ENCODE measurements at regions not wholly inside any gene's neighbourhood (a gene's known extent, or its start where the extent isn't known, plus 50 kb on each side); places are given as distances from the start of the nearest gene placed in this dataset.
"Not testable (repeated sequence)": the region's sequence is repeated elsewhere in the genome, so short reads cannot be mapped to it uniquely, and the experiment has no call there.

- no peak for DNase-seq
These were observed 322.9 kb downstream of the SETD4 start for GRCh38 chr21:35737449-35737848.

DNA sequence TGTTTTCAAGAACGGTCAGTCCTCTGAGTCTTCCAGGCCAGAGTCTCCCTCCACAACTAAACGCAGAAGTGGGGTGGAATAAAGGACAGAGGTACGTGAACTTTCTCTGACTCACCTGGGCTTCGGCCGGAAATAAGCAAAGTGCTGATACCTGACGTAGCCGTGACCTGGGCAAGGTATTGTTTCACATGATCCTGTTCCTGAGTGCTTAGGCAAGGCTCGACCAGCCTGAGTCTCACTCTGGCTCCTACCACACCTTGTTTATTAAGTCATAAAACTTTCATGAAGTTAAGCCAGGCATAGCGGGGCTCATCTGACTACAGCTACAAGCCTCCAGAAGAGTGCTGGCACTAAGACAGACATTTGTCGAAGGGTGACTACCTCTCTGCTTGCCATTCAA, 327.5 kb downstream of the SETD4 start:
- DNase-seq: no peak

- DNase-seq: no peak
These were observed 330.0 kb downstream of the SETD4 start for GRCh38 chr21:35730325-35730724.

DNA sequence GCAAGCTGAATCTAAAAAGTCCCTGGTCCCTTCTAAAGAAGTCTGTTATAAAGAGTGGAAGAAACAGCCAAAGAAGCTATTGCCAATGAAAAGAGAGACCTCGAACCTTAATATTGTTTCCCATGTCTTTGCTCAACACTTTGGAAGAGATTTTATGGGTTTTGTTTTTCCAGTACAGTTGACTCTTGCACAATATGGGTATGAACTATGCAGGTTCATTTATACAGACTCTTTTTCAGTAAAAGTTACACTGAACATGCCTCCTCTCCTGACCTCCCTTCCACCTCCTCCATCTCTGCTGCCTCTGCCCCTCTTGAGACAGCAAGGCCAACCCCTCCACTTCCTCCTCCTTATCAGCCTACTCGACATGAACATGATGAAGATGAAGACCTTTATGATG, 332.5 kb downstream of the SETD4 start:
- no peak for DNase-seq

DNA sequence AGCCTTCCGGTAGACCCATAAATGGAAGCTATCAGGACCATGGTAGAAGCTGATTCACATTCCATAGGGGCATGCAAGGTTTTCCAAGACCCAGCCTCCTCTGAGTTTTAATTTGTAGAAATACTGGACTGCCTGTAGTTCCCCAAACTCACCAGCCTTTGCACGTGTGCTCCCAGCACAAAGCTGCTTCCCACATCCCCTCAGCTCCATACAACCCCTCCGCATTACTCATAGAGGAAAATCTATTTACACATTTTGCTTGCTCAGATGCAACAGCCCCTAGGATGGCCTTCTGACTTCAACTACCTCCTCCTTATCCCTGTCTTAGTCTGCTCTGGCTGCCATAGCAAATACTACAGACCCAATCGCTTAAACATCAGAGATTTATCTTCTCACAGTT, 336.2 kb downstream of the SETD4 start:
- DNase-seq: no peak

DNA sequence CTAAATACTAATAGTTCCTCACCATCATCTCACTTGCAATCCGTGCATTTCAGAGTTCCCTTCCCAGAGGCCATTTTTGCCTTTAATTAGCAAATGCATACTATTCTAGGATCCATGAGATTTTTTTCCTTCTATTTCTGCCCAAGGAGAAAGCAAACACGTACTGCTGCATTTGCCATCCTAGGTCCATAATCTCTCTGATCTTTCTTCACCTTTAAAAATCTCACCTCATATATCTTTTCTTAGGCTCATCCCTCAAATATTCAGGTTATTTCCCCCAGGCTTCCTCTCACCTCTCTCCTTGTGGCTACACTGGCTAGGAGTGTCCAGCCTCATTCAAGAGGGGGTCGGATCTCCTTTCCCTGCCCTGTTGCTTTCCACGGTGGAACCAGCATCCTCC, 338.6 kb downstream of the SETD4 start:
- DNase-seq: no peak

GRCh38 chr21:35720208-35720731, 340.1 kb downstream of the SETD4 start:
- DNase-seq: no peak

DNA sequence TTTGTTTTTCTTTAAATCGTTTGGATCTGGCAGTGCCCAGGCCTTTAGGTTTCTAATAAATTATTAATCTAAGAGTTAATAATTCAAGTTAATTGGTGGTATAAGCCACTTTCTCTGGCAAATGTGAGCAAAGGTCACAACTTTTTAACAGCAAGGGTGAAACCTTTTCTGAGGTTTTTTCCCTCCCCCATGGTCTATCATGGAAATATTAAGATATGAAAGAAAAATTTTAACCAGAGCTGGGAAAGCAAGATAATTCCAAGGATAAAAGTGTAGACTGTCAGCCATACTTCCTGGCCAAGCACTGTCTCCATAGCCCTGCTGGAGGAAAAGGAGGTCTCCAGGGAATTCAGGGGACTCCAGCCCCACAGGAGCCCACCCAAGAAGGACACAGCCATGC, 341.2 kb downstream of the SETD4 start:
- DNase-seq: no peak

DNA sequence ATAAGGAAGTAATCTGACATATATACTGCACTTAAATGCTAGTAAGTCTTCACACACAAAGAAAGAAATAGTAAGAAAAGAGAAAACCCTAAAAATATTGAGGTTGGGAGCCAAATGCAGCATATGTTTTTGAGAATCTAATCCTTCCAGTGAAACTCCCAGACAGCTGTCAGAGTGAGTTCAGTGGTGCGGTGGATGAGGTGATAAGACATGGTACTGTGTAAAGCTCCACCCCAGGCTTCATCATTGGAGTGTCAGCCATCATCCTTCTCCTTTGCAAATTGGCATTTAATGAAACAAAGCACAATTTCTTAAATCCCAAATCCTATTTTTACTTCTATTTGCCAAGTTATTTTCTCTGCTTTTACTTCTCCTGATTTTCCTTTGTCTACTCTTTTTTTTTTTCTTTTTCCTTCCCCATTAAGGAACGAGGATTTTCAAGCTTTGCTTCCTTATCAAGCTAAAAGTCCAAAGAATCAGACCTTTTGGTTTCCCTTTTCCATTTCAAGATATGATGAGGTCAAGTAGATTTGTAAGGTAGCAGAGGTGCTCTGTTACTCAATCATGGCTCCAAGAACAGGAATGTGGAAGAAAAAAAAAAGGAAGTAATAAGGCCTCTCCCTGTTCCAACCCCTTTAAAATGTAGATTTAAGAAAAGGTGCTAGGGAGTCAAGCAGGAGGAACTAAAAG, 343.3 kb downstream of the SETD4 start:
- DNase-seq: no peak

GRCh38 chr21:35713914-35714313, 346.4 kb downstream of the SETD4 start:
- DNase-seq: no peak

- no peak for DNase-seq
These were observed 348.7 kb downstream of the SETD4 start for GRCh38 chr21:35711661-35712060.

GRCh38 chr21:35711213-35711612, 349.1 kb downstream of the SETD4 start:
- DNase-seq: no peak

DNA sequence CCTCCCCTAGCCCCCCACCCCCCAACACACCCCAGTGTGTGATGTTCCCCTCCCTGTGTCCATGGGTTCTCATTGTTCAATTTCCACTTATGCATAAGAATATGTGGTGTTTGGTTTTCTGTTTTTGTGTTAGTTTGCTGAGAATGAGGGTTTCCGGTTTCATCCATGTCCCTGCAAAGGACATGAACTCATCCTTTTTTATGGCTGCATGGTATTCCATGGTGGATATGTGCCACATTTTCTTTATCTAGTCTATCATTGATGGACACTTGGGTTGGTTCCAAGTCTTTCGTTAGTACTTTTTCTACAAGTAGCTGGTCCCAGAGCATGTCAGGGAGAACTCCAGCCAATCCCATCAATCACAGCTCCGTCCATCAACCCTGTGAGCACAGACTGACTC, 350.3 kb downstream of the SETD4 start:
- DNase-seq: not testable (repeated sequence)

GRCh38 chr21:35705888-35706287, 354.4 kb downstream of the SETD4 start:
- no peak for DNase-seq

GRCh38 chr21:35705237-35705887, 355.0 kb downstream of the SETD4 start:
- no peak for DNase-seq

DNA sequence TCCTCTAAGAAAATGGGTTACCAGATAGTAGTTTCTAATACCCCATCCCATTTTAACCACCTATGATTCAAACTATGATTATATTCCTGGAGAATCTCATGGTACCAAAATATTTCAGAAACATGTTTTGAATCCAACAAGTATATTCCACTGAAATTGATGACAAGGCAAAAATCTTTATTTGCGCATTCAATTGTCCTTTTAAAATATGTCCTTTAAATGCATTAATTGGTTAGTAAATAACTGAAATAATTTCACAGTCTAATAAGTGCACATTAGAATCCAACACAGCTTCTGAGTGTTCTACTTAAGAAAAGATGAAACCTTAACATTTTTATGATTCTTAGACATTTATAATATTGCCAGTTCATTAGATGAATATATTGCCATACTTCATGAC, 356.6 kb downstream of the SETD4 start:
- DNase-seq: no peak

DNA sequence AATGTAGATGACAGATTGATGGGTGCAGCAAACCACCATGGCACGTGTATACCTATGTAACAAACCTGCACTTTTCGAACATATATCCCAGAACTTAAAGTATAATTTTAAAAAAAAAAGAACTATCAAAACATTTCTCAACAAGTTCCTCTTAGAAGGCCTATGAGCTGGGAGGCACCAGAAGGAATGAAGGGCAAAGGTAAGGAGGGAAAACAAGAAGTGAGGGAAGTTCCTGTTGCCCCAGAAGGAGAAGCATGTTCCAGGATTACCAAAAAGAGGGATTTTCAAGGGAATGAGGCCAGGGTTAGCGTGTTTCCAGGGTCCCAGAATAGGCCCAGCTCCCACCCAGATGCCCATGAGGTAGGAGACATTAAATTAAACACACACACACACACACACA, 361.0 kb downstream of the SETD4 start:
- DNase-seq: no peak

- peak; percentile 23 for DNase-seq
These were observed 363.0 kb downstream of the SETD4 start for GRCh38 chr21:35697321-35697808.

DNA sequence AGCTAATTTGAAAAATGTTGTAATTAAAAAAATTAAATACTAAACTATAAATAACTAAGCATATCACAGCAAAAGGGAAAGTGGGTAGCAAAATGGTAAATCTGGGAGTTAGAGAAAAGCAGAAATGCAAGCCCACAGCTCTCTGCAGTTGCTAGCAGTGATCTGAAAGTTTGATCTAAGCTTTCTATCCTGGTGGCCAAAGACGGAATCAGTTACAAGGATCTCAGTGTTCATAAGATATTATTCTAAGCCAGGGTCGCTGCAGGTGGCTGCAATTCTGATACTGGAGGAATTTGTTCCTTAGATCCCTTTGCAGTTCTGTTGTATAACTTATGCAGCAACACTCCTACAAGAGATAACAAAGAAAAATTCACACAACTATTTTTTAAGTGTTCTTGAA, 363.7 kb downstream of the SETD4 start:
- DNase-seq: no peak

DNA sequence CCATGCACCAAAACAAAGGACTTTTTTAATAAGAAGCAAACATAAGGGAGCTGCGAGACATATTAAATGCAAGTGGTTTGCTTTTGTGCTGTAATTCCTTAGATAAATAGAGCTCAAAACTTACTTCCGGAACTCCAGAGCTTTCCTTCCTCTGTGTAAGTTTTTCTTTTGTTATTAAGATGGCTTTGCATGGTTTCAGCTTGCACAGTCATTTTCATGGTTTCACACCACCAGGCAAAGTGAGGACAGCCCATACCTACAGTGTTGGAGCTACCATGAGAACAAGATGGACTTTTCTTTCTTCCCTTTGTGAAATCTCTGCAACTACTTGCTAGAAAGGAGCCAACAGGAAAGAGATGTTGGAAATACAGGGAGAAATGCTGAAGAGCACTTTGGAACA, 368.0 kb downstream of the SETD4 start:
- no peak for DNase-seq

GRCh38 chr21:35690436-35690835, 369.9 kb downstream of the SETD4 start:
- DNase-seq: no peak

- DNase-seq: no peak
These were observed 374.2 kb downstream of the SETD4 start for GRCh38 chr21:35686156-35686555.

DNA sequence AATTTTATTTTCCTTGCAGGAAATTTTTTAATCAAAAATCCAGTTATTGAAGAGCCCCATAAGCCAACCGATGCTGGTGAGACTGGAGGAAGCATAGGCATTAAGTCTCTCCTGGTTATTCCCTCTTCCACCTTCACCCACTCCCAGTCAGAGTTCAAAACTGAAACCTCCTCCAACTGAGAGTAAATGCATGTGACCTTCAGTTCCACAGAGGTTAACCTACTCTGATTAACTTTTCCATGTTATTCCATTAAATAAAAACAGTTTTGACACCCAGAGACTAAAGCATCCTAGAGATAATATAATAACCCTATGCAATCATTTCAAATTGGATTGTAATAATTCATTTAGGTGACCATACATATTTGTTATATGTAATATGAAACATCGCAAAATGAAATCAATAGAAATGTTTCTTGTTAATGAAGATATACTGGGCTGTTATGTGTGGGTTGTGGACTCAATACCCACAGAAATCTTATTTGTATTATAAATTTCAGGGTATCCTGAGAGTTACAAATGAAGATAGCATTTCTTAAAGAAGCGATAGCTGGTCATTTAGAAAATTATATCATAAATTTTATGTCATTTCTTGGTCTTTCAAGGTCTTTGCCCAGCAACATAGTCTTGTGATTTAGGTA, 376.5 kb downstream of the SETD4 start:
- DNase-seq: no peak

Measured in NCI-H2081 treated with DMSO at 0.1 percent for 48 hours (cell line).